ENCODE measurements at regions not wholly inside any gene's neighbourhood (a gene's known extent, or its start where the extent isn't known, plus 50 kb on each side); places are given as distances from the start of the nearest gene placed in this dataset.

- no peak for DNase-seq (ENCODE audit: low read depth)
- no peak overlapping the region for H3K4me3 ChIP-seq (ENCODE audit: low read length)
- TF ChIP-seq, protein P1, sequence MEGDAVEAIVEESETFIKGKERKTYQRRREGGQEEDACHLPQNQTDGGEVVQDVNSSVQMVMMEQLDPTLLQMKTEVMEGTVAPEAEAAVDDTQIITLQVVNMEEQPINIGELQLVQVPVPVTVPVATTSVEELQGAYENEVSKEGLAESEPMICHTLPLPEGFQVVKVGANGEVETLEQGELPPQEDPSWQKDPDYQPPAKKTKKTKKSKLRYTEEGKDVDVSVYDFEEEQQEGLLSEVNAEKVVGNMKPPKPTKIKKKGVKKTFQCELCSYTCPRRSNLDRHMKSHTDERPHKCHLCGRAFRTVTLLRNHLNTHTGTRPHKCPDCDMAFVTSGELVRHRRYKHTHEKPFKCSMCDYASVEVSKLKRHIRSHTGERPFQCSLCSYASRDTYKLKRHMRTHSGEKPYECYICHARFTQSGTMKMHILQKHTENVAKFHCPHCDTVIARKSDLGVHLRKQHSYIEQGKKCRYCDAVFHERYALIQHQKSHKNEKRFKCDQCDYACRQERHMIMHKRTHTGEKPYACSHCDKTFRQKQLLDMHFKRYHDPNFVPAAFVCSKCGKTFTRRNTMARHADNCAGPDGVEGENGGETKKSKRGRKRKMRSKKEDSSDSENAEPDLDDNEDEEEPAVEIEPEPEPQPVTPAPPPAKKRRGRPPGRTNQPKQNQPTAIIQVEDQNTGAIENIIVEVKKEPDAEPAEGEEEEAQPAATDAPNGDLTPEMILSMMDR (conservative IDR thresholded peaks at IDR 0.05; ENCODE audit: low read length), result no peak
Measured at GRCh38 chr3:11099306-11099705, 55.0 kb upstream of the HRH1 start.

Measured in AG10803 (cell line).